ENCODE measurements at regions not wholly inside any gene's neighbourhood (a gene's known extent, or its start where the extent isn't known, plus 50 kb on each side); places are given as distances from the start of the nearest gene placed in this dataset.

- H3K4me2 ChIP-seq (ENCODE audit: low read length), result no peak overlapping the region
- BruUV-seq (replicated peaks), result no TSS peak
- TF ChIP-seq CTCF (conservative IDR thresholded peaks at IDR 0.05; ENCODE audit: low read length) (no peak), EZH2phosphoT487 (IDR thresholded peaks at IDR 0.05; ENCODE audit: borderline replicate concordance, low read depth, low read length) (no peak)
- no peak overlapping the region for H2AFZ ChIP-seq (ENCODE audit: low read length)
- H3K9me3 ChIP-seq (ENCODE audit: low read length), result no peaks in the 10 kb centered on the region
- no peak overlapping the region for H3K27ac ChIP-seq (ENCODE audit: low read depth, low read length, poor library complexity, severe bottlenecking)
- no peak overlapping the region for H3K4me3 ChIP-seq (ENCODE audit: low read depth, low read length, poor library complexity, severe bottlenecking)
- no peaks in the 10 kb centered on the region for H3K79me2 ChIP-seq (ENCODE audit: insufficient read depth, low read depth, low read length)
- no peaks in the 10 kb centered on the region for H3K4me1 ChIP-seq (ENCODE audit: insufficient read depth, low read length, poor library complexity, severe bottlenecking)
- H3K36me3 ChIP-seq (ENCODE audit: insufficient read depth, low read length), result no peaks in the 10 kb centered on the region
- ChIA-PET POLR2A (interaction anchor here (1.0 kb wide), 1 partner anchor 16 kb away, joined by 5 read pairs; no protein-coding TSS in a partner anchor), CTCF (ENCODE audit: unreplicated experiment) (no interaction called here)
- no peak for DNase-seq (ENCODE audit: low spot score)
- intact Hi-C loops (cut with micrococcal nuclease; ENCODE audit: unreplicated experiment), result no loop called here
- no peaks in the 10 kb centered on the region for H3K9me2 ChIP-seq (ENCODE audit: insufficient read depth, low read length)
- H4K20me1 ChIP-seq (ENCODE audit: insufficient read depth, low read length), result no peaks in the 10 kb centered on the region
Measured at GRCh38 chr13:105821337-105821736, 714.1 kb downstream of the EFNB2 start.

GRCh38 chr13:105820415-105820814 is 715.0 kb downstream of the EFNB2 start:
- no peaks in the 10 kb centered on the region for H4K20me1 ChIP-seq (ENCODE audit: insufficient read depth, low read length)
- H3K27ac ChIP-seq (ENCODE audit: low read depth, low read length, poor library complexity, severe bottlenecking), result no peak overlapping the region
- no peak overlapping the region for H2AFZ ChIP-seq (ENCODE audit: low read length)
- H3K9me2 ChIP-seq (ENCODE audit: insufficient read depth, low read length), result no peaks in the 10 kb centered on the region
- H3K9me3 ChIP-seq (ENCODE audit: low read length), result no peaks in the 10 kb centered on the region
- CTCF ChIA-PET (ENCODE audit: unreplicated experiment), result no interaction called here
- H3K36me3 ChIP-seq (ENCODE audit: insufficient read depth, low read length), result no peaks in the 10 kb centered on the region
- H3K79me2 ChIP-seq (ENCODE audit: insufficient read depth, low read depth, low read length), result no peaks in the 10 kb centered on the region
- POLR2A ChIA-PET, result interaction anchor here (0.6 to 1.0 kb wide), 2 partner anchors 17 to 633 kb away, joined by 3 to 5 read pairs; no protein-coding TSS in a partner anchor
- no peak for DNase-seq (ENCODE audit: low spot score)
- H3K4me1 ChIP-seq (ENCODE audit: insufficient read depth, low read length, poor library complexity, severe bottlenecking), result no peaks in the 10 kb centered on the region
- intact Hi-C loops (cut with micrococcal nuclease; ENCODE audit: unreplicated experiment), result no loop called here
- no peak for TF ChIP-seq EZH2phosphoT487 (IDR thresholded peaks at IDR 0.05; ENCODE audit: borderline replicate concordance, low read depth, low read length)
- no peak for TF ChIP-seq CTCF (conservative IDR thresholded peaks at IDR 0.05; ENCODE audit: low read length)
- BruUV-seq (replicated peaks), result no TSS peak
- H3K4me2 ChIP-seq (ENCODE audit: low read length), result no peak overlapping the region
- no peak overlapping the region for H3K4me3 ChIP-seq (ENCODE audit: low read depth, low read length, poor library complexity, severe bottlenecking)

GRCh38 chr13:105817498-105817897 is 718.0 kb downstream of the EFNB2 start:
- no peak for DNase-seq (ENCODE audit: low spot score)
- Histone ChIP-seq H3K4me2 (ENCODE audit: low read length) (no peak overlapping the region), H3K36me3 (ENCODE audit: insufficient read depth, low read length) (no peaks in the 10 kb centered on the region), H2AFZ (ENCODE audit: low read length) (no peak overlapping the region), H3K4me1 (ENCODE audit: insufficient read depth, low read length, poor library complexity, severe bottlenecking) (no peaks in the 10 kb centered on the region), H3K9me2 (ENCODE audit: insufficient read depth, low read length) (no peaks in the 10 kb centered on the region), H3K27ac (ENCODE audit: low read depth, low read length, poor library complexity, severe bottlenecking) (no peak overlapping the region), H3K4me3 (ENCODE audit: low read depth, low read length, poor library complexity, severe bottlenecking) (no peak overlapping the region), H3K79me2 (ENCODE audit: insufficient read depth, low read depth, low read length) (no peaks in the 10 kb centered on the region), H4K20me1 (ENCODE audit: insufficient read depth, low read length) (no peaks in the 10 kb centered on the region), H3K9me3 (ENCODE audit: low read length) (no peaks in the 10 kb centered on the region)
- BruUV-seq (replicated peaks), result no TSS peak
- CTCF ChIA-PET (ENCODE audit: unreplicated experiment), result no interaction called here
- intact Hi-C loops (cut with micrococcal nuclease; ENCODE audit: unreplicated experiment), result no loop called here
- TF ChIP-seq CTCF (conservative IDR thresholded peaks at IDR 0.05; ENCODE audit: low read length) (no peak), EZH2phosphoT487 (IDR thresholded peaks at IDR 0.05; ENCODE audit: borderline replicate concordance, low read depth, low read length) (no peak)
- POLR2A ChIA-PET, result no interaction called here

All from OCI-LY7 (cell line).